ENCODE measurements at regions not wholly inside any gene's neighbourhood (a gene's known extent, or its start where the extent isn't known, plus 50 kb on each side); places are given as distances from the start of the nearest gene placed in this dataset.
A peak's percentile ranks its signal among the peaks of the same experiment; 100 is the strongest.

DNA sequence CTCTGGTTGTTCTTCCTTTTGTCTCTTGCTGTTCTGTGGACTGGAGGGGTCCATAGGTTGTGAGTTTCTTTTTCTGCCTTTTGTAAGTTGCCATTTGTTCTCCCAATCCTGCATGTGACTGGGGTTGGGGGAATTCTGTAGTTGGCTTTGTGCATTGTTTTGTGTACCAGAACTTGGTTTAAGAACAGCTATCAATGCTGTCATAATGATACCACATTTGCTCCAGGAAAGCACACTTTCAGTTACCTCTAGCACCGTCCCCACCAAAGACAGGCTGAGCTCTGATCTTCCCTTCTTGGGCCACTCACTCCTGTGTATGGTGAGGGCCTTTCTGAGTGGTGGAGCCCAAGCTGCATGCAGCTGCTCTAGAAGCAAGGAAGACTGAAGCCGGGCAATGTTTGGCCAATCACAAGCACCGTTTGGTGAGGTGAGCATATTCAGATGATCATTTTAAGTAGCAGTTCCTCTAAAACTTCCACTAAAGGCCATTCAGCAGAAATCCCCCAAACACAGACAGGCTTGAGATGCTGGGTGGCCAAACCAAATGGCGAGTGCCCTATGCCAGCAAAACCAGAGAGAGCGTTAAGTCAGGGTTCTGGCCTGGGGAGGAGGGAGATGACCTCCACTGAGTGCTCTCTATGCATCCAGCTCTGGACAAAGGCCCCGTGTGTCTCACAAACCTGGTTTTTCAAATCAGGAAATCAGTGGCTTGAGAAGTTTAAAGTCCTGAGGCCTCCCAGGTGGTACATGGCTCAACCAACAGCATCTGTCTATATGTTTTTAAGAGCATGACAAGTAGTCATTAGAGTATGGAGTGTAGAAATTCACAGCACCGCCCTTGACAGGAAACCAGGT lies 120.7 kb upstream of the SPATA13 start:
- in situ Hi-C loops (cut with MboI; ENCODE audit: low pct_unique_long_range_greater_than_20kb, low sequenced_read_pairs) = no loop called here
- DNase-seq = no peak

DNA sequence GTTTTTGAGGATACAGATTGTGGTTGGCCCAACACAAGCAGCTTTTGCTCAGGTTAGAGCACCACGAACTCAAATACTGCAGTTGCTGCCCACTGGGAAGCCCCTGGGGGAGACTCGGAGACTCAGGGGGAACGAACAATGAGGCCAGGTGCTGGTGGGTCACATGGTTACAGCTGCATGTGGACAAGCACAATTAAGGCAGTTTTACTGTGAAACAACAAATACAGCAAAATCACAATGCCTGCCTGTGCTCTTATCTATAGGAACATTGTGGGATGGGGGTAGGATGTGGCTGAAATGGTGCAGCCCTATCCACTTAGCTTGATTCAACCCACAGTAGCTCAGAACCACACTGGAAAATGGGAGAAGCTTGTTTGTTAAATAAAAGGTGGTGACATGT lies 119.7 kb upstream of the SPATA13 start:
- no peak for DNase-seq

DNA sequence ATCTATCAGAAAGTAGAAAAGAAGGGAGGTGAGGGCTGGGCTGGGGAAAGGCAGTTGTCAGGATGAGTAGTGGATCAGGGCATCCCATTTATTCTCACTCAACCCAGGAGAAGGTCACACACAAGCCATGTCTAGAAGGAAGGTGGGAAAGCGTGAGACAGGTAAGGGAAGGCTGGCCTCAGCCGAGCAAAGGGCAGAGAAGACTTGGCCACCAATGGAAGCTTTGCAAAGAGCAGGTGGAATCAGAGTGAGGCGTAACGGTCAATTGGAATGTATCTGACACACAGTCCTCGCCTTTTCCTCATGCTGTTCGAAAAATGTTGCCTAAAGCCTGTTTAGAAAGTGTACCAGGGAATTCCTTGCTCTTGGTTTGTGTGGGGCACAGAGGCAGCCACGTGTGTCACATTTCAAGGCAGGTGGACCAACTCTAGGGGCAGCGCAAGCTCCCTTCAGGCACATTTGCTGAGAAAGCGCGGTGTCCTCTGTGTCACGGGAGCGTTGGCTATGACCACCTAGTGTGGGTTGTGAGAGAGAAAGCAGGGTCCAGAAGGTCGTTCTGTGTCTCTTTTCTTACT lies 118.8 kb upstream of the SPATA13 start:
- DNase-seq = no peak
- in situ Hi-C loops (cut with MboI; ENCODE audit: low pct_unique_long_range_greater_than_20kb, low sequenced_read_pairs) = no loop called here

More for the DNA sequence above, 119.7 kb upstream of the SPATA13 start:
- in situ Hi-C loops (cut with MboI; ENCODE audit: low pct_unique_long_range_greater_than_20kb, low sequenced_read_pairs) = no loop called here

DNA sequence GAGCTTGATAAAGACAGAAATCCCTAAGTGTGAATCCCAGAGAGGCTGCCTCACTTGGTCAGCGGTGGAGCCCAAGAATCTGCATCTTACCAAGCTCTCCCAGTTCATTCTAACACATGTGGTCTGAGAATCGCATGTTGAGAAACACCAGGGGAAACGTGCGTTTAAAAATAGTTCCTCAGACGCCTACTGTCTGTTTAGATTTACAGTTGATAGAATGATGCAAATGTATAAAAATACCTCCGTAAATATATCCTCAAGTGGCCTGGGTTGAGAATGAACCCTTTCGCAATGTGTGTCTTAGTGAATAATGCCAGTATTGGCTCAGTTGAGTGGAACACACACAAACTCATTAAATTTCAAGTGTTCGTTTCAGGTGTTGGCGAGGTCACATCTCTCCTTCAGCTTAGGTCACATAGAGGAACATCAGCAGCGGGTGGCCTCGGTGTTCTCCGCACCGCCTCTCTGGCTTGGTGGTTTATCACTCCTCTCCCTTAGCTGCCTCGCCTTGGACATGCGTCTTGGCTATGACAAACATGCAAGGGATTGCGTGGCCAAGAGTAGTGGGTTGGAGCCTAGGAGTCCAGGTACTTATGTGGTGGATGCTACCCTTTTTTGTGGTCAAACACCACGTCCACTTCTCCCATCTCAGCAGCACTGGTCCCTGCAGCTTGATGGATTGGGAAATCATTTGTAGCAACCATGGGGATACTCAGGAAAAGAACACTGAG lies 117.6 kb upstream of the SPATA13 start:
- in situ Hi-C loops (cut with MboI; ENCODE audit: low pct_unique_long_range_greater_than_20kb, low sequenced_read_pairs) = no loop called here
- no peak for DNase-seq

DNA sequence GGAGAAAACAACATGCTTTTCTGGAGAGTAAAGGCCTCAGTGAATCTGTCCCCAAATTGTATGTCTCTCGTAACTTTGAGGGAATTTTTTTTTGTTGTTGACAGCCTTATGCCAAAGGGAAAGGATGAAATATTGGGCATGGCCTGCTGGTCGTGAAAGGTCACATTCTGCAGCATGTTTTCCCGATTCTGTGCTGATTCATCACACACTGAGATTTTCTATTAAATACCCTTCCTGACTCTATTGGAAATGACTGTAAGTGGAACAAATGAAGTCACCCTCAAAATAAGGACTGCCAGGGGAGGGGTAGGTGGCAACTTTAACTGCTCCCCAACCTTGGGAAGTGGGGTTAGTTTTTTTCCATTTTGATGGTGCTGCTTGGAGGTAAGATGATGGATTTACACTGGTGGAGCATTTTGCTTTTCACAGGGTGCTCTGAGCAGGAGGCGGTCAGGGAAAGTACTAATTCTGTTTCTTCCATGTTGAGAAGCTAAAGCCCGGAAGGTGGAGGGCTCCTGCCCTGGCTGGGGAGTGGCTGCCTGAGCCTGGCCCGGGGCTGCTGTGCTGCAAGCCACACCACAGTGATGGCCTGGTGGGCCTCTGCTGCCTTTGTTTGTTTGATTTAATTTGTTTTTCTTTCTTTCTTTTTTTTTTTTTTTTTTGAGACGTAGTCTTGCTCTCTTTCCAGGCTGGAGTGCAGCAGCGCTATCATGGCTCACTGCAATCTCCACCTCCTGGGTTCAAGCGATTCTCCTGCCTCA lies 116.8 kb upstream of the SPATA13 start:
- in situ Hi-C loops (cut with MboI; ENCODE audit: low pct_unique_long_range_greater_than_20kb, low sequenced_read_pairs) = no loop called here
- no peak for DNase-seq

DNA sequence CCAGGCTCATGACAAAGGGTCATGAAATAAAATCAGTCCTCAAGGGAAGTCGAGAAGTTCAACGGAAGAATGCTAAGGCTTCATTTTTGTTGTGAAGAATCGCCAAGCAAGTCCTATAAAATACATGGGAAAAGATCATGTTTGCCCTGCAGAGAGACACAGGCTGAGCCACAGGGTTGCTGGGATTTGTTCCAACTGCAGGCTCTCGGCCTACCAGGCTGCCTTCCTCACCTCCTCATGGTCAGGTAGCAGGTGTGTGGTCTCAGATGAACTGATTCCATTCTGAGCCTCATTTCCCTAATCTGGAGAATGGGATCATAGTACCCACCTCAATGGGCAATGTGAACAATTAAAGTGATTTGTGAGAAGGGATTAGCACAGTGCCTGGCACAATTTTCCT lies 114.9 kb upstream of the SPATA13 start:
- no peak for DNase-seq
- in situ Hi-C loops (cut with MboI; ENCODE audit: low pct_unique_long_range_greater_than_20kb, low sequenced_read_pairs) = no loop called here

DNA sequence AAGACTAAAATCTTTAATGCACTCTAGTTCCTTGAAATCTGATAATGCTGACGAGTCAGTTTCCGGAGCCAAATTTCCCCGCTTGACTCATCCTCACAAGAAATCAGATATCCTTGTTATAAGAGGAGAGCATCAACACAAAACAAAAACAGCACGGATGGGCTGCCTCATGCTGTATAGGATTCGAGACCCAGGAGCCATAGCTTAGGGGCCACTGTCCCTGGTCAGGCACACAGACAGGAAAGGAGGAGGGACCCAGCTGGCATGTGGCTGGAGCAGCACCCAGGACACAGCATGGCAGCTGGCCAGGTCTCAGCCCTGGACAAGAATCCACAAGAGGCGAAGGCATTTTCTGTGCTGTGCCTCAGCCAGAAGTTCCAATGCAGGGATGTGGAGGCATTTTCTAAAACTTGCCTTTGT lies 110.2 kb upstream of the SPATA13 start:
- no peak for DNase-seq
- in situ Hi-C loops (cut with MboI; ENCODE audit: low pct_unique_long_range_greater_than_20kb, low sequenced_read_pairs) = no loop called here

DNA sequence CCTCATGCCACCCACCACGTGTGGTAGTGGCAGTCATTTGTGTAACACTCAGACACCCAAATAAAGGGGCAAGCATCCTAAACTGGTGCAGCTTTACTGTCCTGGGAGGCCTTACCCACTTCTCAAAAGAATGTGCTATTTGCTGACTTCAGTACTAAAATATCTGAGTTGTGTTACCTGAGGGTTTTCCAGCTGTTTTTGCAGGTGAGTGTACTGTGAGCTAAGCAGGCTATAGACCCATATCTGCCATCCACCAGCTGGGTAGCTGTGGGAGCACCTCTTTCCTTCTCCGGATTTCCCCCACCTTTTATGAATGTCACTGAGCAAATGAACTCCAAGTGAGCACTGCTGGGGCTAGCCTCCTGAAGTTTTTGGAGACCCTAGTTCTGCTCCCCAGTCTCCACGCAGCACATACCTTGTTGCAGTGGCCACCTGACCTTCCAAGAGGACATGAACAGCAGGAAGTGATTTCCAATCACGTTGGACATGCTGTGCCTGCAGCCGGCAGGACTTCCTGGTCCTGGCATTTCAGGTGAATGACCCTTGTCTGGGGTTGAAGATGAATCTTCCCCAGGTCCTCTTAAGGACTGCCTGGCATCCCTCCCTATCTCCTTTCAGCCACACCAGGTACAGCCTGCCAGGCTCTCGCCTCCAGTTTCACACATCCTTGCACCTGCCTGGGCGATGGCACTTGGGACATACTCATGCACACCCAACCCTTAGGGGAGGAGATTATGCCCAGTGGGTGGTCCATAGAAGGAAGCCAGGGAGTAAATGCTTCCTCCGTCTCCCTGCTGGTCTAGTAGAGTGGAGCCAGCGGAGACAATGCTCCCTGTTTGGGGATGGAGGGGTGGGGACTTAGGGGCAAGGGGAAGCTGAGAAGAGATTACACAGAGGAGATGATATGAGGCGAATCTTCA lies 109.5 kb upstream of the SPATA13 start:
- no peak for DNase-seq
- in situ Hi-C loops (cut with MboI; ENCODE audit: low pct_unique_long_range_greater_than_20kb, low sequenced_read_pairs) = no loop called here

DNA sequence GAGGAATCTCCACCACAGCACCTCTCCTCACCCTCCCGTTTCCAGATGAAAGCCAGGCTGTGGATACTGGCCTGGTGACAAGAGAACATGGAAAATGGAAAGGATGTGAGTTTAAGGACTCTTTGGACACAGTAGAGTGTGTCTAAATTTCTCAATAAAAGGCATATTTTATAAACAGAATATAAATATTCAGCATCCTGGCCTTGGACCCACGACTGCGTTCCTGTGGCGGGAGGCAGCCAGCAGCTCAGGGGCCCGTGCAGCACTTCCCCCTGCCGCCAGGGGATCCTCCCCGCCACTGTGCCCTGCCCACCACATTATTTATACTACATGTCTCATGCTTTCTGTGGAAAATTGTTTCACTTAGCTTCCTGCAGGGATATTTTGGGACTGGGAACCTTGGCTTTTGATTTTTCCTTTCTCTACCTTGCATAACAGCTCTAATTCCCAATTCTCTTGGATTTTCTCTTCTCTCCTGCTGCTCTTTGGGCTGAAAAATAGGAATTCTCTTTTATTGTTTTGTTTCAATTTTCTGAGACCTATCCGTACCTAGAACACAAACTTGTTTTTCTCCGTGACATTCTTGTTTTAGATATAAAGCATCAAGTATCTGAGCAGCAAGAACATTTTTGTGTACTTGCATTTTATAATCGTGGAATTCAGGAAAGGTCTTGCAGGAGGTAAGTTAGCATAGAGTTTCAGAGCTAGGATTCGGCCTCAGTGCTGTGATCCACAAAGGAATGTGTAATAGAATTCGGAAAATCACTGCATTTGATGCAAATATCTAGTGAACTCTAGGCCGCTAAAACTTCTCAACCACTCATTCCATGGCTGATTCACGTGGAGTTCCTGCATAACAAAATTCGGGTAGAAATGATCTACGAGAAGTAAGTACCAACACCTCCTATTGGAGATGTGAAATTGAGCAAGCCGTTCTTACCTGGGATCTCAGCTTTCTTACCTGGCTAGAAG lies 107.7 kb upstream of the SPATA13 start:
- in situ Hi-C loops (cut with MboI; ENCODE audit: low pct_unique_long_range_greater_than_20kb, low sequenced_read_pairs) = no loop called here
- no peak for DNase-seq

DNA sequence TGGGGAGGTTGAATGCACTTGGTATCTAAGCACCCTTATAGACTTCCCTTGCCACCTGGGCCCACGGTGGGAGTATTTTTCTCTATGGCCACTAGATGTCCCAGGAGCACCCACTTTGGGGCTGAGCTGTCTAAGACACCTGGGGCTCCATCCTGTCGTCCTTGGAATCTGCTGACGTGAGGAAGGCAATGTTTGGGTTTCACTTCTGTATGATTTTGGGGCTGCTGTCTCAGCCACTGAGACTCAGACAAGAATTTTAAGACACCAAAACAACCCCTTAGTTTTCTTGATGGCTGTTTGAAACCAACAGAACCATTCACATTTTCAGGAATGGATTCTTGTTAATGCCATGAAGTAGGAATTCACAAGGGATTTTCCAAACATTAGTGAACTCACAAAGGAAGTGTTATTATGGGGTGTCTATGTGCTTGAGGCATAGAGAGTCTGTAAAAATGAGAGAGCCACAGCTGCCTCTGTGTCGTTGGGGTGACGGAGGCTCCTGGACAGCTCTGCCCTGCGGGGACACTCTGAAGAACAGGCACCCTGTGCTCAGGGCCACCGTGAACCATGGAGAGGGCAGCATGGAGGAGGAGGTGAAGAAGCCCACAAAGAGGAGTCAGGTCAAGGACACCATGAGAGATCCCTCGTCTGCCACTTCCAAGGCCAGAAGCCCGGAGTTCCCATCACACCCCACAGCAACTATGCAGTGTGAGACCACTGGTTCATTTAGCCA lies 106.8 kb upstream of the SPATA13 start:
- in situ Hi-C loops (cut with MboI; ENCODE audit: low pct_unique_long_range_greater_than_20kb, low sequenced_read_pairs) = no loop called here

DNA sequence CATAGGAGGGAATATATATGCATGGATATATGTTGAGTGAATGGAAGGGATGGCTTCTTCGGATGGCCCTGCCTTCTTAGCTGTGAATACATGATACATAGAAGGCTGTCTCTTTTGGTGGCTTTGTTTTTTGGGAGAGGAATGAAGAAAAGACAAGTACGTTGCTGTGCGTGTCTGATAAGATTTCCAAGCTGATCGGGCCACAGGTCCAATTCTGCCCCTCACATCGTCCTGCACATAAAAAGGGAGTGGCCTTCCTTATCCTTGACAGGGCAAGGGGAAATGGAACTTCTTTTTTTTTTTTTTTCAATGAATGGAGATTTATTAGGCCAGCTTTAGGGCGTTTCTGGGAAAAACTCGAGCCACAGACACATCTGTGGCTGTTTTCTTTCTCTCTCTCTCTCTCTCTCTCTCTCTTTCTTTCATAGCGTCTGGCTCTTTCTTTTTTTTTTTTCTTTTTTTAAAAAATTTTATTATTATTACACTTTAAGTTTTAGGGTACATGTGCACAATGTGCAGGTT lies 103.8 kb upstream of the SPATA13 start:
- no peak for DNase-seq
- in situ Hi-C loops (cut with MboI; ENCODE audit: low pct_unique_long_range_greater_than_20kb, low sequenced_read_pairs) = no loop called here

More for the DNA sequence above, 106.8 kb upstream of the SPATA13 start:
- DNase-seq = peak; percentile 64

DNA sequence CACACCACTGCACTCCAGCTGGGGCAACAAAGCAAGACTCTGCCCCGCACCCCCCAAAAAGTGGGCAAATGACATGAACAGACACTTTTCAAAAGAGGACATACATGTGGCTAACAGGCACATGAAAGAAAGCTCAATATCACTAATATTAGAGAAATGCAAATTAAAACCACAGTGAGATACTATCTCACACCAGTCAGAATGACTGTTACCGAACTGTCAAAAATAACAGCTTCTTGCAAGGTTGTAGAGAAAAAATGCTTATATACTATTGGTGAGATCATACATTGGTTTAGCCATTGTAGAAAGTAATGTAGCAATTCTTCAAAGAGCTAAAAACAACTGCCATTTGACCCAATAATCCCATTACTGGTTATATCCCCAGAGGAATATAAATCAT lies 99.5 kb upstream of the SPATA13 start:
- in situ Hi-C loops (cut with MboI; ENCODE audit: low pct_unique_long_range_greater_than_20kb, low sequenced_read_pairs) = no loop called here
- no peak for DNase-seq

DNA sequence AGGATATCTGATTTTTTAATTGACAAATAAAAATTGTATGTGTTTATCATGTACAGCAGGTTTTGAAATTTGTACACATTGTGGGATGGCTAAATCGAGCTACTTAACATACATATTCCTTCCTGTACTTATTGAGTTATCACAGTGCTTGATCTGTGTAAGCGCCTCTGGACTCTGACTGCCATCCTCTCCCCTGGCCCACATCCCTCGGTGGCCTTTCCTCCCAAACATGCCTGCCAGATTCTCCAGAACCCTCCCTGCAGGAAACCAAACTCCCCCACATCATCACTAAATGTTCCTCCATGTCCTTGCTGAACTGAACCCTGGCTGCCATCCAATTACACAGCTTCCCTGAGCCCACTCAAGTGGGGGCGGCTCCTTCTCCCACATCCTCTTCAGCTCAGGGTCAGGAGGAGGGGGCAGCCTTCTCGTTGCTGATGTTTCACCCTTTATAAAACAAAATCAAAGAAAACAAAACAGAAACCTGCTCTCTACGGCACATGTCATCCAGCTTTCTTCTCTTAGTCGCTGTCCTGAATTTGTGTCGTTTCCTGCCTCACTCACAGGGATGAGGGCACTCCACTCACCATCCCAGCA lies 97.1 kb upstream of the SPATA13 start:
- peak; percentile 52 for DNase-seq
- in situ Hi-C loops (cut with MboI; ENCODE audit: low pct_unique_long_range_greater_than_20kb, low sequenced_read_pairs) = no loop called here

DNA sequence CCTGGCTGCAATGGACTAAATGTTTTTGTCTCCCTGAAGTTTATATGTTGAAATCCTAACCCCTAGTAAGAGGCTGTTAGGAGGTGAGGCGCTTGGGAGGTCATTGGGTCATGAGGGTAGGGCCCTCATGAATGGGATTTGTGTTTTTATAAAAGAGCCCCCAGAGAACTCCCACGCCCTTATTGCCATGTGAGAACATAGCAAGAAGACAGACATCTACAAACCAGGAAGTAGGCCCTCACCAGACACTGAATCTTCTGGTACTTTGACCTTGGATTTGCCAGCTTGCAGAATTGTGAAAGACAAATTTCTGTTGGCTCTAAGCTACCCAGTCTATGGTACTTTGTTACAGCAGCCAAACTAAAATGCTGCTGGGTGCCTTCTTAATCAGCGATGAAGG lies 96.1 kb upstream of the SPATA13 start:
- in situ Hi-C loops (cut with MboI; ENCODE audit: low pct_unique_long_range_greater_than_20kb, low sequenced_read_pairs) = no loop called here
- DNase-seq = no peak

DNA sequence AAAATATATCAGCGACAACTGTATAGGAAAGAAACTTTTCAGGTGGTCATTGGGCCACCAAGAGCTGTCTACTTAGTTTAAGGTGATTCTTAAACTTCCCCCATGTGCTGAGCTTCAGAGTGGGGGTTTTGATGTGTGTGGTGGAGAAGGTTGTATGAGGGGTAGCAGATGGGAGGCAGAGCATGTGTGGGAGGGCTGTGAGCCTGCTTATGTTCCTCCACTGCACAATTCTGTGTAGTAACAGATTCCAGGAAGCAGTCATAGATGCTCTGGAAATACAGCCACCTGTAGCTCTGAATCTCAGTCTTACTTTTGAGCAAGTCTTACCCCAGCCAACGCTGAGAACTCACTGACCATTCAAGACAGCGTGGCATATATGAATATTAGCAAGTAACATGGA lies 95.3 kb upstream of the SPATA13 start:
- in situ Hi-C loops (cut with MboI; ENCODE audit: low pct_unique_long_range_greater_than_20kb, low sequenced_read_pairs) = no loop called here
- DNase-seq = no peak

All from KBM-7 (cell line).